RKO (cell line): ENCODE measurements at regions not wholly inside any gene's neighbourhood (a gene's known extent, or its start where the extent isn't known, plus 50 kb on each side); places are given as distances from the start of the nearest gene placed in this dataset.

Experiments used
- DNase-seq: peaks from one replicate; pipeline ENCODE4 v3.0.0-alpha.2; 2016; ENCODE audit warnings: low spot score

GRCh38 chrX:147119088-147119487 lies 304.5 kb upstream of the CXorf51A start:
- no peak for DNase-seq

GRCh38 chrX:147079974-147080373 lies 265.4 kb upstream of the CXorf51A start:
- DNase-seq: no peak

- no peak for DNase-seq
These were observed 264.9 kb upstream of the CXorf51A start for GRCh38 chrX:147079457-147079856.

- no peak for DNase-seq
These were observed 262.9 kb upstream of the CXorf51A start for GRCh38 chrX:147077472-147077871.

- DNase-seq: no peak
These were observed 258.2 kb upstream of the CXorf51A start for GRCh38 chrX:147072747-147073146.

- DNase-seq: peak; percentile 45
These were observed 255.4 kb upstream of the CXorf51A start for GRCh38 chrX:147069926-147070325.
